ENCODE measurements at regions not wholly inside any gene's neighbourhood (a gene's known extent, or its start where the extent isn't known, plus 50 kb on each side); places are given as distances from the start of the nearest gene placed in this dataset.

- no peak overlapping the region for H3K27ac ChIP-seq
- H3K27me3 ChIP-seq = no peaks in the 10 kb centered on the region
- H3K4me1 ChIP-seq = no peaks in the 10 kb centered on the region
- no peaks in the 10 kb centered on the region for H3K9me3 ChIP-seq
- intact Hi-C loops (cut with DNase I) = no loop called here
- H3K4me3 ChIP-seq = no peak overlapping the region
- DNase-seq (ENCODE audit: extremely low spot score in 2 of 2) = no peak
- H3K36me3 ChIP-seq = no peaks in the 10 kb centered on the region
- TF ChIP-seq POLR2A (IDR thresholded peaks at IDR 0.05) = no peak
- TF ChIP-seq CTCF (IDR thresholded peaks at IDR 0.05) = no peak
These were observed 248.4 kb downstream of the PRELID2 start for GRCh38 chr5:145586661-145587307.

GRCh38 chr5:145585443-145586148 lies 249.5 kb downstream of the PRELID2 start:
- Histone ChIP-seq H3K4me1 (no peaks in the 10 kb centered on the region), H3K36me3 (no peaks in the 10 kb centered on the region), H3K4me3 (no peak overlapping the region), H3K27me3 (no peaks in the 10 kb centered on the region), H3K27ac (no peak overlapping the region), H3K9me3 (no peaks in the 10 kb centered on the region)
- DNase-seq (ENCODE audit: extremely low spot score in 2 of 2) = no peak
- intact Hi-C loops (cut with DNase I) = no loop called here
- TF ChIP-seq POLR2AphosphoS5 (IDR thresholded peaks at IDR 0.05; ENCODE audit: insufficient read depth in 1 of 2, low read depth in 1 of 2) (no peak), CTCF (IDR thresholded peaks at IDR 0.05) (no peak), POLR2A (IDR thresholded peaks at IDR 0.05) (no peak)

- Histone ChIP-seq H3K9me3 (peaks cover 12% of the 10 kb centered on the region), H3K36me3 (no peaks in the 10 kb centered on the region), H3K4me3 (no peak overlapping the region), H3K4me1 (no peaks in the 10 kb centered on the region), H3K27me3 (no peaks in the 10 kb centered on the region), H3K27ac (no peak overlapping the region)
- intact Hi-C loops (cut with DNase I) = no loop called here
- no peak for DNase-seq (ENCODE audit: extremely low spot score in 2 of 2)
- no peak for TF ChIP-seq POLR2AphosphoS5 (IDR thresholded peaks at IDR 0.05; ENCODE audit: insufficient read depth in 1 of 2, low read depth in 1 of 2)
- TF ChIP-seq POLR2A (IDR thresholded peaks at IDR 0.05) = no peak
These were observed 255.8 kb downstream of the PRELID2 start for GRCh38 chr5:145579301-145579700.

GRCh38 chr5:145574889-145575573 lies 260.1 kb downstream of the PRELID2 start:
- Histone ChIP-seq H3K27ac (no peak overlapping the region), H3K9me3 (peaks cover 12% of the 10 kb centered on the region), H3K4me1 (no peaks in the 10 kb centered on the region), H3K4me3 (no peak overlapping the region), H3K36me3 (no peaks in the 10 kb centered on the region), H3K27me3 (no peaks in the 10 kb centered on the region)
- no peak for DNase-seq (ENCODE audit: extremely low spot score in 2 of 2)
- TF ChIP-seq POLR2A (IDR thresholded peaks at IDR 0.05) = no peak
- TF ChIP-seq POLR2AphosphoS5 (IDR thresholded peaks at IDR 0.05; ENCODE audit: insufficient read depth in 1 of 2, low read depth in 1 of 2) = no peak
- TF ChIP-seq CTCF (IDR thresholded peaks at IDR 0.05) = no peak
- intact Hi-C loops (cut with DNase I) = no loop called here

GRCh38 chr5:145568581-145568980 lies 266.6 kb downstream of the PRELID2 start:
- Histone ChIP-seq H3K4me1 (no peaks in the 10 kb centered on the region), H3K9me3 (no peaks in the 10 kb centered on the region), H3K27ac (no peak overlapping the region), H3K4me3 (no peak overlapping the region), H3K36me3 (no peaks in the 10 kb centered on the region), H3K27me3 (no peaks in the 10 kb centered on the region)
- intact Hi-C loops (cut with DNase I) = no loop called here
- TF ChIP-seq CTCF (IDR thresholded peaks at IDR 0.05) (no peak), POLR2A (IDR thresholded peaks at IDR 0.05) (no peak), POLR2AphosphoS5 (IDR thresholded peaks at IDR 0.05; ENCODE audit: insufficient read depth in 1 of 2, low read depth in 1 of 2) (no peak)
- no peak for DNase-seq (ENCODE audit: extremely low spot score in 2 of 2)

All from vagina (tissue), 2 donors.